Activated naive CD4-positive, alpha-beta T cell treated with Interleukin-2 at 50 U/mL for 16 hours (primary cell): ENCODE measurements at regions not wholly inside any gene's neighbourhood (a gene's known extent, or its start where the extent isn't known, plus 50 kb on each side); places are given as distances from the start of the nearest gene placed in this dataset.
"Not testable (repeated sequence)": the region's sequence is repeated elsewhere in the genome, so short reads cannot be mapped to it uniquely, and the experiment has no call there.

ENCODE experiments used
- DNase-seq: peaks from one replicate; pipeline ENCODE4 v3.0.0-alpha.2; 2020

GRCh38 chr2:239882781-239883180 lies 142.4 kb downstream of the NDUFA10 start:
- DNase-seq = no peak

GRCh38 chr2:239882331-239882732 lies 142.8 kb downstream of the NDUFA10 start:
- DNase-seq = peak; percentile 59

GRCh38 chr2:239881561-239882320 lies 143.4 kb downstream of the NDUFA10 start:
- DNase-seq = no peak

GRCh38 chr2:239881031-239881471 lies 144.1 kb downstream of the NDUFA10 start:
- no peak for DNase-seq

GRCh38 chr2:239880396-239880795 lies 144.7 kb downstream of the NDUFA10 start:
- DNase-seq = no peak

GRCh38 chr2:239879423-239880084 lies 145.6 kb downstream of the NDUFA10 start:
- DNase-seq = no peak

- DNase-seq = no peak
These were observed 146.5 kb downstream of the NDUFA10 start for GRCh38 chr2:239878686-239879085.

GRCh38 chr2:239876948-239877289 lies 148.2 kb downstream of the NDUFA10 start:
- no peak for DNase-seq

GRCh38 chr2:239876271-239876947 lies 148.7 kb downstream of the NDUFA10 start:
- DNase-seq = no peak

- no peak for DNase-seq
These were observed 150.3 kb downstream of the NDUFA10 start for GRCh38 chr2:239874636-239875356.

- DNase-seq = no peak
These were observed 151.2 kb downstream of the NDUFA10 start for GRCh38 chr2:239873656-239874635.

GRCh38 chr2:239871481-239872435 lies 153.4 kb downstream of the NDUFA10 start:
- DNase-seq = no peak

GRCh38 chr2:239870863-239871262 lies 154.3 kb downstream of the NDUFA10 start:
- DNase-seq = no peak

GRCh38 chr2:239870276-239870675 lies 154.9 kb downstream of the NDUFA10 start:
- DNase-seq = no peak

- no peak for DNase-seq
These were observed 155.6 kb downstream of the NDUFA10 start for GRCh38 chr2:239869272-239870155.

- DNase-seq = no peak
These were observed 156.5 kb downstream of the NDUFA10 start for GRCh38 chr2:239868556-239869181.

GRCh38 chr2:239866778-239867177 lies 158.4 kb downstream of the NDUFA10 start:
- DNase-seq = no peak

GRCh38 chr2:239866350-239866749 lies 158.8 kb downstream of the NDUFA10 start:
- no peak for DNase-seq

GRCh38 chr2:239865856-239866255 lies 159.3 kb downstream of the NDUFA10 start:
- not testable (repeated sequence) for DNase-seq
